HG03108 (cell line): ENCODE measurements at regions not wholly inside any gene's neighbourhood (a gene's known extent, or its start where the extent isn't known, plus 50 kb on each side); places are given as distances from the start of the nearest gene placed in this dataset.

ENCODE experiments used
- ATAC-seq: cut with Tn5 transposase; IDR thresholded peaks from one replicate; pipeline ENCODE4 v1.9.1; 2021; ENCODE audit warnings: moderate library complexity; ENCODE audit not compliant: unreplicated experiment

- ATAC-seq = peak; percentile 39
Measured at GRCh38 chr11:86120807-86121206, 51.9 kb upstream of the PICALM start.

GRCh38 chr11:86119906-86120305 is 51.0 kb upstream of the PICALM start:
- no peak for ATAC-seq

GRCh38 chr11:86119077-86119476 is 50.2 kb upstream of the PICALM start:
- ATAC-seq = no peak
